Hepatocyte (in vitro differentiated cells): ENCODE measurements at regions not wholly inside any gene's neighbourhood (a gene's known extent, or its start where the extent isn't known, plus 50 kb on each side); places are given as distances from the start of the nearest gene placed in this dataset.

Source experiments
- DNase-seq: peaks from one replicate; pipeline ENCODE4 v3.0.0-alpha.2; 2016; ENCODE audit warnings: low spot score
- H2AFZ ChIP-seq: fragments of 200-600 bp; sonication (generic); 2 replicates; pipeline ENCODE4 v1.6.0; 2016; ENCODE audit warnings: antibody characterized with exemption, mild to moderate bottlenecking
- H3K27ac ChIP-seq: fragments of 200-600 bp; sonication (generic); 2 replicates; pipeline ENCODE4 v1.5.1; 2016; ENCODE audit warnings: mild to moderate bottlenecking
- H3K27me3 ChIP-seq: fragments of 200-600 bp; sonication (generic); 2 replicates; pipeline ENCODE4 v1.6.1; 2016
- H3K36me3 ChIP-seq: fragments of 200-600 bp; sonication (generic); replicated peaks from 2 replicates; pipeline ENCODE4 v1.5.1; 2016; ENCODE audit warnings: low read depth; ENCODE audit not compliant: insufficient read depth
- H3K4me1 ChIP-seq: fragments of 200-600 bp; sonication (generic); 2 replicates; pipeline ENCODE4 v1.5.1; 2016; ENCODE audit warnings: mild to moderate bottlenecking, moderate library complexity; ENCODE audit not compliant: insufficient read depth
- H3K4me2 ChIP-seq: fragments of 200-600 bp; sonication (generic); 2 replicates; pipeline ENCODE4 v1.6.0; 2016
- H3K4me3 ChIP-seq: fragments of 200-600 bp; sonication (generic); 2 replicates; pipeline ENCODE4 v1.5.1; 2016; ENCODE audit warnings: mild to moderate bottlenecking
- H3K79me2 ChIP-seq: fragments of 200-600 bp; sonication (generic); 2 replicates; pipeline ENCODE4 v1.6.0; 2017; ENCODE audit warnings: mild to moderate bottlenecking
- H3K9me2 ChIP-seq: fragments of 200-600 bp; sonication (generic); replicated peaks from 2 replicates; pipeline ENCODE4 v1.6.0; 2017; ENCODE audit warnings: mild to moderate bottlenecking; ENCODE audit not compliant: insufficient read depth
- H3K9me3 ChIP-seq: fragments of 200-600 bp; sonication (generic); 2 replicates; pipeline ENCODE4 v1.5.1; 2016; ENCODE audit warnings: low read depth, mild to moderate bottlenecking
- H4K20me1 ChIP-seq: fragments of 200-600 bp; sonication (generic); 2 replicates; pipeline ENCODE4 v1.6.0; 2016; ENCODE audit warnings: mild to moderate bottlenecking; ENCODE audit not compliant: insufficient read depth, poor library complexity, severe bottlenecking
- EZH2 ChIP-seq: fragments of 200-600 bp; sonication (generic); IDR thresholded peaks from 2 replicates; pipeline ENCODE4 v1.6.1; 2016; ENCODE audit warnings: antibody characterized with exemption, mild to moderate bottlenecking, borderline replicate concordance
- EZH2phosphoT487 ChIP-seq: fragments of 200-600 bp; sonication (generic); IDR thresholded peaks from one replicate; pipeline ENCODE4 v1.6.1; 2018; ENCODE audit warnings: antibody characterized with exemption, mild to moderate bottlenecking, low read depth, moderate library complexity; ENCODE audit not compliant: unreplicated experiment, severe bottlenecking
- WGBS: methylation state at CpG from one replicate; pipeline ENCODE4 v1.1.6; 2016; ENCODE audit warnings: low lambda C conversion rate; ENCODE audit errors: missing lambda C conversion rate; 5-methylcytosine and 5-hydroxymethylcytosine counted together
- TF ChIP-seq, protein P1 (sequence below): fragments of 200-600 bp; sonication (generic); IDR thresholded peaks from 2 replicates; pipeline ENCODE4 v1.5.1; 2016; ENCODE audit warnings: antibody characterized with exemption, mild to moderate bottlenecking; ENCODE audit not compliant: poor library complexity

GRCh38 chr9:698276-698675, 143.2 kb upstream of the DMRT1 start:
- no peak overlapping the region for H3K4me3 ChIP-seq
- H2AFZ ChIP-seq: no peak overlapping the region
- H3K4me2 ChIP-seq: no peak overlapping the region
- no peaks in the 10 kb centered on the region for H3K36me3 ChIP-seq
- no peak for DNase-seq
- TF ChIP-seq EZH2: no peak
- no peak for TF ChIP-seq EZH2phosphoT487
- TF ChIP-seq, protein P1, sequence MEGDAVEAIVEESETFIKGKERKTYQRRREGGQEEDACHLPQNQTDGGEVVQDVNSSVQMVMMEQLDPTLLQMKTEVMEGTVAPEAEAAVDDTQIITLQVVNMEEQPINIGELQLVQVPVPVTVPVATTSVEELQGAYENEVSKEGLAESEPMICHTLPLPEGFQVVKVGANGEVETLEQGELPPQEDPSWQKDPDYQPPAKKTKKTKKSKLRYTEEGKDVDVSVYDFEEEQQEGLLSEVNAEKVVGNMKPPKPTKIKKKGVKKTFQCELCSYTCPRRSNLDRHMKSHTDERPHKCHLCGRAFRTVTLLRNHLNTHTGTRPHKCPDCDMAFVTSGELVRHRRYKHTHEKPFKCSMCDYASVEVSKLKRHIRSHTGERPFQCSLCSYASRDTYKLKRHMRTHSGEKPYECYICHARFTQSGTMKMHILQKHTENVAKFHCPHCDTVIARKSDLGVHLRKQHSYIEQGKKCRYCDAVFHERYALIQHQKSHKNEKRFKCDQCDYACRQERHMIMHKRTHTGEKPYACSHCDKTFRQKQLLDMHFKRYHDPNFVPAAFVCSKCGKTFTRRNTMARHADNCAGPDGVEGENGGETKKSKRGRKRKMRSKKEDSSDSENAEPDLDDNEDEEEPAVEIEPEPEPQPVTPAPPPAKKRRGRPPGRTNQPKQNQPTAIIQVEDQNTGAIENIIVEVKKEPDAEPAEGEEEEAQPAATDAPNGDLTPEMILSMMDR: no peak
- H3K27me3 ChIP-seq: no peaks in the 10 kb centered on the region
- no peaks in the 10 kb centered on the region for H3K9me2 ChIP-seq
- H3K9me3 ChIP-seq: no peaks in the 10 kb centered on the region
- peaks cover 26% of the 10 kb centered on the region for H3K79me2 ChIP-seq
- no peaks in the 10 kb centered on the region for H4K20me1 ChIP-seq
- peaks cover 38% of the 10 kb centered on the region for H3K4me1 ChIP-seq
- 78% methylated on average over 5 of the region's 5 CpGs for WGBS
- H3K27ac ChIP-seq: peak overlapping the region; percentile 7

DNA sequence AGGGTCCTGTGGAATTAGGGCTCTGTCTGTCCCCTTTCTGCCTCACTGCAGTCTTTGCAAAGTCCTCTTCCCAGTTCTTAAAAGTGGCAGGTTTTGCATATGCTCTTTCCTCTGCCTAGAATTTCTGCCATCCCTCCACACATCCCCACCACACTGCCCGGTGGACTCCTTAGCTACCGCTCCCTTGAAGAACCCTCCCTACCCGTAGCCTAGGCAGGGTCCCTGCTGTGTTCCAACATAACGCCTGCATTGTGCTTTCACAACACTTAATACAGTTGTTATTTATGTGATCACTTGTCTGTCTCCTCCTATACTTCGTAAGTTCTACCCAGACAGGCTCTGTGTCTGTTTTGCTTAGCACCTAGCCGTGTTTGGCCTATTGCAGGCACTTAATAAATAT, 142.5 kb upstream of the DMRT1 start:
- Histone ChIP-seq H4K20me1 (no peaks in the 10 kb centered on the region), H3K27ac (peak overlapping the region; percentile 4), H3K36me3 (no peaks in the 10 kb centered on the region), H3K4me3 (no peak overlapping the region), H3K9me3 (no peaks in the 10 kb centered on the region), H3K4me1 (peaks cover 35% of the 10 kb centered on the region), H3K79me2 (peaks cover 23% of the 10 kb centered on the region), H3K27me3 (no peaks in the 10 kb centered on the region), H2AFZ (no peak overlapping the region), H3K4me2 (no peak overlapping the region), H3K9me2 (no peaks in the 10 kb centered on the region)
- no peak for DNase-seq
- 66% methylated on average over 6 of the region's 6 CpGs for WGBS
- no peak for TF ChIP-seq EZH2
- TF ChIP-seq, protein P1: no peak
- TF ChIP-seq EZH2phosphoT487: no peak

DNA sequence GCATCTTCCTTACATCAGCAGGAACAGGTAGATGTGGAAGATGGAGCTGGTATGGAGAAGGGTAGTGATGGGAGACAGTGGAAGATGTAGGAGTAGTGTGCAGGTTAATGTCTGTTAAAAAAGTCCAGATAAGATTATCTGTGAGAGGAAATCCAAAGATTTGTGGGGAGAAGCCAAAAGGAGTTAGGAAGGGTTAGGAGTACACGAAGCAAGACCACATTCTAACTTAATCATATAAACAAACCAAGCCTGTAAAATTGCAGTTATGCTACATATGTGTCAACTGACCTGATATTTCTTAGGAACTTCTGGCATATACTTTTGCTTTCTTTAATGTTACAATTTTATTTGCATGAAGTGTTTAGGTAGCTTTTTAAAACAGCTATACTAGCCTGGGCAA, 142.1 kb upstream of the DMRT1 start:
- Histone ChIP-seq H3K4me2 (no peak overlapping the region), H3K79me2 (peaks cover 21% of the 10 kb centered on the region)

More for the DNA sequence above, 142.1 kb upstream of the DMRT1 start:
- DNase-seq: no peak
- Histone ChIP-seq H2AFZ (no peak overlapping the region), H3K27ac (peak overlapping the region; percentile 4), H3K4me3 (no peak overlapping the region), H4K20me1 (no peaks in the 10 kb centered on the region), H3K9me2 (no peaks in the 10 kb centered on the region), H3K36me3 (no peaks in the 10 kb centered on the region), H3K27me3 (no peaks in the 10 kb centered on the region), H3K9me3 (no peaks in the 10 kb centered on the region), H3K4me1 (peaks cover 33% of the 10 kb centered on the region)
- WGBS: 47% methylated on average over 1 of the region's 1 CpG
- TF ChIP-seq EZH2: no peak
- TF ChIP-seq EZH2phosphoT487: no peak
- TF ChIP-seq, protein P1: no peak
